H9 (cell line): ENCODE measurements at regions not wholly inside any gene's neighbourhood (a gene's known extent, or its start where the extent isn't known, plus 50 kb on each side); places are given as distances from the start of the nearest gene placed in this dataset.

Source experiments
- DNase-seq: peaks from one replicate; pipeline ENCODE4 v3.0.0-alpha.2; 2017
- H2AFZ ChIP-seq: one replicate; pipeline ENCODE4 v1.6.1; 2013; ENCODE audit warnings: mild to moderate bottlenecking, low read length, control low read depth, moderate library complexity
- H2AK5ac ChIP-seq: 2 replicates; pipeline ENCODE4 v1.6.1; 2013; ENCODE audit warnings: low read length, control low read depth, mixed read lengths; ENCODE audit not compliant: insufficient read length
- H2BK120ac ChIP-seq: one replicate; pipeline ENCODE4 v1.6.1; 2013; ENCODE audit warnings: low read depth, mild to moderate bottlenecking, low read length, control low read depth, inconsistent platforms; ENCODE audit not compliant: poor library complexity, severe bottlenecking
- H2BK12ac ChIP-seq: 2 replicates; pipeline ENCODE4 v1.6.1; 2013; ENCODE audit warnings: low read length, control low read depth, mixed read lengths, low read depth; ENCODE audit not compliant: insufficient read length
- H2BK15ac ChIP-seq: 2 replicates; pipeline ENCODE4 v1.6.1; 2013; ENCODE audit warnings: low read depth, low read length, control low read depth
- H2BK20ac ChIP-seq: one replicate; pipeline ENCODE4 v1.6.1; 2013; ENCODE audit warnings: low read depth, mild to moderate bottlenecking, low read length, control low read depth, inconsistent platforms; ENCODE audit not compliant: poor library complexity, severe bottlenecking
- H2BK5ac ChIP-seq: 2 replicates; pipeline ENCODE4 v1.6.1; 2013; ENCODE audit warnings: low read length, control low read depth, mixed read lengths; ENCODE audit not compliant: insufficient read length
- H3K14ac ChIP-seq: 2 replicates; pipeline ENCODE4 v1.6.1; 2013; ENCODE audit warnings: low read length, control low read depth; ENCODE audit not compliant: insufficient read depth
- H3K18ac ChIP-seq: 2 replicates; pipeline ENCODE4 v1.6.1; 2013; ENCODE audit warnings: low read depth, mild to moderate bottlenecking, mixed read lengths, low read length, control low read depth; ENCODE audit not compliant: insufficient read length
- H3K23ac ChIP-seq: 2 replicates; pipeline ENCODE4 v1.6.1; 2013; ENCODE audit warnings: low read length, control low read depth, mixed read lengths, low read depth; ENCODE audit not compliant: insufficient read length
- H3K23me2 ChIP-seq: 2 replicates; pipeline ENCODE4 v1.6.1; 2013; ENCODE audit warnings: low read depth, mild to moderate bottlenecking, mixed read lengths, low read length, control low read depth; ENCODE audit not compliant: insufficient read length, poor library complexity, severe bottlenecking
- H3K27ac ChIP-seq: 2 replicates; pipeline ENCODE4 v1.5.1; 2013; ENCODE audit warnings: low read length, control low read depth, mixed read lengths, low read depth; ENCODE audit not compliant: insufficient read length
- H3K27me3 ChIP-seq: 2 replicates; pipeline ENCODE4 v1.6.1; 2013; ENCODE audit warnings: low read length, control low read depth, inconsistent platforms; ENCODE audit not compliant: insufficient read depth
- H3K4ac ChIP-seq: 2 replicates; pipeline ENCODE4 v1.6.1; 2013; ENCODE audit warnings: low read depth, mild to moderate bottlenecking, control low read depth, inconsistent platforms, low read length, moderate library complexity
- H3K4me1 ChIP-seq: 2 replicates; pipeline ENCODE4 v1.6.1; 2013; ENCODE audit warnings: low read length, control low read depth, inconsistent platforms; ENCODE audit not compliant: insufficient read depth
- H3K4me2 ChIP-seq: 2 replicates; pipeline ENCODE4 v1.6.1; 2013; ENCODE audit warnings: low read length, control low read depth, mixed read lengths; ENCODE audit not compliant: insufficient read length, insufficient read depth
- H3K56ac ChIP-seq: 2 replicates; pipeline ENCODE4 v1.6.1; 2013; ENCODE audit warnings: low read depth, mild to moderate bottlenecking, mixed read lengths, low read length, control low read depth; ENCODE audit not compliant: insufficient read length
- H3K79me1 ChIP-seq: 2 replicates; pipeline ENCODE4 v1.6.1; 2013; ENCODE audit warnings: low read depth, mild to moderate bottlenecking, moderate library complexity, low read length, control low read depth, inconsistent platforms; ENCODE audit not compliant: insufficient read depth, poor library complexity, severe bottlenecking
- H3K79me2 ChIP-seq: 2 replicates; pipeline ENCODE4 v1.6.1; 2013; ENCODE audit warnings: low read length, control low read depth, inconsistent platforms; ENCODE audit not compliant: insufficient read depth
- H3K9ac ChIP-seq: 2 replicates; pipeline ENCODE4 v1.6.1; 2013; ENCODE audit warnings: low read length, control low read depth, mixed read lengths; ENCODE audit not compliant: insufficient read length; ENCODE audit errors: extremely low read depth
- H3K9me3 ChIP-seq: one replicate; pipeline ENCODE4 v1.6.1; 2013; ENCODE audit warnings: low read depth, low read length, inconsistent platforms; ENCODE audit not compliant: control insufficient read depth
- H3T11ph ChIP-seq: one replicate; pipeline ENCODE4 v1.6.1; 2013; ENCODE audit warnings: mild to moderate bottlenecking, low read length, control low read depth, inconsistent platforms
- H4K20me1 ChIP-seq: one replicate; pipeline ENCODE4 v1.6.1; 2013; ENCODE audit not compliant: control insufficient read depth, insufficient read length, insufficient read depth
- H4K5ac ChIP-seq: 2 replicates; pipeline ENCODE4 v1.6.1; 2013; ENCODE audit warnings: low read depth, mild to moderate bottlenecking, mixed read lengths, low read length, control low read depth; ENCODE audit not compliant: insufficient read length
- H4K8ac ChIP-seq: replicated peaks from 2 replicates; pipeline ENCODE4 v1.6.1; 2013; ENCODE audit warnings: low read length, control low read depth, mixed read lengths, low read depth; ENCODE audit not compliant: insufficient read length
- H4K91ac ChIP-seq: 2 replicates; pipeline ENCODE4 v1.6.1; 2013; ENCODE audit warnings: low read depth, mild to moderate bottlenecking, moderate library complexity, mixed read lengths, low read length, control low read depth; ENCODE audit not compliant: insufficient read length
- H3K27ac Mint-ChIP-seq, 3 experiments: 2 replicates in 2 of 3; 3 replicates in 1 of 3; pipeline ENCODE4 v1.8.0; 2020 to 2021; ENCODE audit warnings: mixed read lengths in 3 of 3, mild to moderate bottlenecking in 1 of 3, moderate library complexity in 1 of 3
- H3K27me3 Mint-ChIP-seq: 2 replicates; pipeline ENCODE4 v1.8.0; 2021; ENCODE audit warnings: low read depth, mild to moderate bottlenecking, moderate library complexity, mixed read lengths
- H3K36me3 Mint-ChIP-seq, 3 experiments: 2 replicates in 2 of 3; 3 replicates in 1 of 3; pipeline ENCODE4 v1.8.0; 2020 to 2021; ENCODE audit warnings: low read depth in 3 of 3, mixed read lengths in 3 of 3; ENCODE audit not compliant: insufficient read depth in 1 of 3
- H3K4me1 Mint-ChIP-seq, 2 experiments: 2 replicates each; pipeline ENCODE4 v1.8.0; 2020; ENCODE audit warnings: mixed read lengths in 2 of 2
- H3K4me3 Mint-ChIP-seq, 2 experiments: 2 replicates in 1 of 2; 3 replicates in 1 of 2; pipeline ENCODE4 v1.8.0; 2020 to 2021; ENCODE audit warnings: mild to moderate bottlenecking in 2 of 2, mixed read lengths in 2 of 2, moderate library complexity in 1 of 2
- H3K9me3 Mint-ChIP-seq, 2 experiments: 2 replicates in 1 of 2; 3 replicates in 1 of 2; pipeline ENCODE4 v1.8.0; 2020; ENCODE audit warnings: mild to moderate bottlenecking in 2 of 2, mixed read lengths in 2 of 2, moderate library complexity in 1 of 2
- CTCF ChIP-seq: fragments of 200-600 bp; sonication (generic); conservative IDR thresholded peaks from 3 replicates; pipeline ENCODE4 v1.8.0; 2021; ENCODE audit warnings: antibody characterized with exemption, mild to moderate bottlenecking
- WGBS: extraction: QIAGEN DNeasy Blood & Tissue Kit; methylation state at CpG from one replicate; pipeline ENCODE4 v1.1.7; 2013; ENCODE audit warnings: missing lambda C conversion rate, low lambda C conversion rate, mixed read lengths; ENCODE audit not compliant: insufficient read length; ENCODE audit errors: extremely low coverage; 5-methylcytosine and 5-hydroxymethylcytosine counted together

- Histone ChIP-seq H3K79me1 (no peaks in the 10 kb centered on the region), H3K27ac (no peak overlapping the region), H2BK15ac (no peak overlapping the region), H3K4ac (no peak overlapping the region), H4K20me1 (no peaks in the 10 kb centered on the region), H3K14ac (no peak overlapping the region), H3K56ac (no peak overlapping the region), H3K9ac (no peak overlapping the region), H3K9me3 (no peaks in the 10 kb centered on the region), H3K23ac (no peak overlapping the region), H2BK120ac (no peak overlapping the region), H4K8ac (no peak overlapping the region), H3K18ac (no peak overlapping the region), H3K4me2 (no peak overlapping the region), H3T11ph (no peak overlapping the region), H3K27me3 (no peaks in the 10 kb centered on the region), H4K5ac (no peak overlapping the region), H3K79me2 (no peaks in the 10 kb centered on the region), H2BK5ac (no peak overlapping the region), H2BK20ac (no peak overlapping the region), H2AFZ (no peak overlapping the region), H2AK5ac (no peak overlapping the region), H3K23me2 (no peaks in the 10 kb centered on the region), H4K91ac (no peak overlapping the region), H2BK12ac (no peak overlapping the region), H3K4me1 (no peaks in the 10 kb centered on the region)
- peak; percentile 70 for TF ChIP-seq CTCF
- Mint-ChIP-seq H3K4me3 (no peak overlapping the region), H3K9me3 (peaks cover 9 to 11% of the 10 kb centered on the region in 2 experiments; a peak in 3 of 5 replicates), H3K4me1 (peaks cover under 1 to 6% of the 10 kb centered on the region in 2 experiments; a peak in 2 of 4 replicates), H3K27me3 (peaks cover 4% of the 10 kb centered on the region), H3K36me3 (no peaks in the 10 kb centered on the region; a peak in 1 of 7 replicates), H3K27ac (no peak overlapping the region)
- no peak for DNase-seq
- no CpG with 5 or more reads among the region's 2 CpGs for WGBS
Measured at GRCh38 chr10:127813290-127813689, 76.3 kb downstream of the FOXI2 start.
